SK-N-MC (cell line): ENCODE measurements at regions not wholly inside any gene's neighbourhood (a gene's known extent, or its start where the extent isn't known, plus 50 kb on each side); places are given as distances from the start of the nearest gene placed in this dataset.

Experiments used
- EZH2 ChIP-seq: fragments of 200-600 bp; sonication (generic); IDR thresholded peaks from one replicate; pipeline ENCODE4 v1.6.1; 2017; ENCODE audit warnings: antibody characterized with exemption
- FOXP2 ChIP-seq: optimal IDR thresholded peaks from 2 replicates; pipeline ENCODE3; 2011; ENCODE audit warnings: mild to moderate bottlenecking, moderate library complexity; ENCODE audit not compliant: insufficient read depth; ENCODE audit errors: extremely low read length, control extremely low read depth
- POLR2AphosphoS5 ChIP-seq: IDR thresholded peaks from 2 replicates; pipeline ENCODE4 v1.6.1; 2012; ENCODE audit warnings: mild to moderate bottlenecking, low read depth, low read length, borderline replicate concordance

GRCh38 chr1:94754095-94754494 is 66.1 kb upstream of the SLC44A3 start:
- TF ChIP-seq FOXP2 (no peak), POLR2AphosphoS5 (no peak), EZH2 (no peak)
